GM18909 (cell line): ENCODE measurements at regions not wholly inside any gene's neighbourhood (a gene's known extent, or its start where the extent isn't known, plus 50 kb on each side); places are given as distances from the start of the nearest gene placed in this dataset.

Experiments used
- ATAC-seq: cut with Tn5 transposase; IDR thresholded peaks from one replicate; pipeline ENCODE4 v1.9.1; 2021; ENCODE audit warnings: mild to moderate bottlenecking; ENCODE audit not compliant: unreplicated experiment, poor library complexity

GRCh38 chr1:83775977-83776603, 222.8 kb downstream of the TTLL7 start:
- no peak for ATAC-seq

GRCh38 chr1:83773059-83773458, 225.9 kb downstream of the TTLL7 start:
- ATAC-seq = no peak

GRCh38 chr1:83770319-83770661, 228.6 kb downstream of the TTLL7 start:
- no peak for ATAC-seq

GRCh38 chr1:83769594-83770318, 229.2 kb downstream of the TTLL7 start:
- no peak for ATAC-seq

- no peak for ATAC-seq
These were observed 229.9 kb downstream of the TTLL7 start for GRCh38 chr1:83769072-83769471.

- no peak for ATAC-seq
These were observed 232.7 kb downstream of the TTLL7 start for GRCh38 chr1:83766241-83766691.

GRCh38 chr1:83765125-83765524, 233.8 kb downstream of the TTLL7 start:
- no peak for ATAC-seq

- ATAC-seq = no peak
These were observed 234.7 kb downstream of the TTLL7 start for GRCh38 chr1:83764209-83764608.

- no peak for ATAC-seq
These were observed 235.4 kb downstream of the TTLL7 start for GRCh38 chr1:83763361-83764095.

GRCh38 chr1:83762416-83762815, 236.5 kb downstream of the TTLL7 start:
- no peak for ATAC-seq

GRCh38 chr1:83762039-83762365, 236.9 kb downstream of the TTLL7 start:
- ATAC-seq = no peak

- peak; percentile 99 for ATAC-seq
These were observed 237.5 kb downstream of the TTLL7 start for GRCh38 chr1:83761167-83762038.

- peak; percentile 23 for ATAC-seq
These were observed 238.5 kb downstream of the TTLL7 start for GRCh38 chr1:83760226-83761021.

GRCh38 chr1:83756984-83757717, 241.8 kb downstream of the TTLL7 start:
- ATAC-seq = no peak

- ATAC-seq = no peak
These were observed 247.3 kb downstream of the TTLL7 start for GRCh38 chr1:83751602-83752001.

GRCh38 chr1:83750201-83750600, 248.7 kb downstream of the TTLL7 start:
- ATAC-seq = no peak

- ATAC-seq = no peak
These were observed 251.0 kb downstream of the TTLL7 start for GRCh38 chr1:83747853-83748482.

GRCh38 chr1:83746234-83746633, 252.7 kb downstream of the TTLL7 start:
- peak; percentile 87 for ATAC-seq

- ATAC-seq = no peak
These were observed 256.5 kb downstream of the TTLL7 start for GRCh38 chr1:83742446-83742845.
